KOPT-K1 (cell line): ENCODE measurements at regions not wholly inside any gene's neighbourhood (a gene's known extent, or its start where the extent isn't known, plus 50 kb on each side); places are given as distances from the start of the nearest gene placed in this dataset.

Experiments
- H3K27ac ChIP-seq: fragments of 200-600 bp; sonication (generic); 2 replicates; pipeline ENCODE4 v1.5.1; 2016; ENCODE audit warnings: antibody characterized with exemption, mild to moderate bottlenecking, low read depth, low read length; ENCODE audit not compliant: poor library complexity, severe bottlenecking
- H3K36me3 ChIP-seq: fragments of 200-600 bp; sonication (generic); 2 replicates; pipeline ENCODE4 v1.5.1; 2017; ENCODE audit warnings: antibody characterized with exemption, mild to moderate bottlenecking, low read length, moderate library complexity; ENCODE audit not compliant: insufficient read depth
- H3K9me3 ChIP-seq: fragments of 200-600 bp; sonication (generic); 2 replicates; pipeline ENCODE4 v1.5.1; 2017; ENCODE audit warnings: antibody characterized with exemption, low read length, mild to moderate bottlenecking; ENCODE audit not compliant: insufficient read depth, poor library complexity, severe bottlenecking

DNA sequence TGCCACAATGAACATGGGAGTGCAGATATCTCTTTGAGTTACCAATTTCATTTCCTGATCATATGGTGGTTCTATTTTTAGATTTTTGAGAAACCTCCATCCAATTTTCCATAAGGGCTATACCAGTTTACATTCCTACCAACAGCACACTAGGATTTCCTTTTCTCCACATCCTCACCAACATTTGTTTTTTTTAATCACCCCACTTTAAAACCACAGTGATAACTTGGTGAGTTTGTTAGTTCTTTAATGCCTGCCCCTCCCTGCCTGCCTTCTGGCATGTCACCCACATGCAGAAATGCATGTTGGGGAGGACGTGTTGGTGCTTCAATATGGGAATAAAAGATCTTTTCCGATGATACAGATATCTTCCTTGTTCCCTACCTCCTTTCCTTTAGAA lies 167.9 kb downstream of the CAND1 start:
- H3K27ac ChIP-seq, result no peak overlapping the region

GRCh38 chr12:67439611-67440010 lies 170.5 kb downstream of the CAND1 start:
- Histone ChIP-seq H3K9me3 (no peaks in the 10 kb centered on the region), H3K27ac (no peak overlapping the region), H3K36me3 (no peaks in the 10 kb centered on the region)

More for the DNA sequence above, 167.9 kb downstream of the CAND1 start:
- no peaks in the 10 kb centered on the region for H3K9me3 ChIP-seq
- H3K36me3 ChIP-seq, result no peaks in the 10 kb centered on the region

- no peak overlapping the region for H3K27ac ChIP-seq
- H3K36me3 ChIP-seq, result no peaks in the 10 kb centered on the region
- H3K9me3 ChIP-seq, result no peaks in the 10 kb centered on the region
Measured at GRCh38 chr12:67441736-67442346, 172.7 kb downstream of the CAND1 start.

DNA sequence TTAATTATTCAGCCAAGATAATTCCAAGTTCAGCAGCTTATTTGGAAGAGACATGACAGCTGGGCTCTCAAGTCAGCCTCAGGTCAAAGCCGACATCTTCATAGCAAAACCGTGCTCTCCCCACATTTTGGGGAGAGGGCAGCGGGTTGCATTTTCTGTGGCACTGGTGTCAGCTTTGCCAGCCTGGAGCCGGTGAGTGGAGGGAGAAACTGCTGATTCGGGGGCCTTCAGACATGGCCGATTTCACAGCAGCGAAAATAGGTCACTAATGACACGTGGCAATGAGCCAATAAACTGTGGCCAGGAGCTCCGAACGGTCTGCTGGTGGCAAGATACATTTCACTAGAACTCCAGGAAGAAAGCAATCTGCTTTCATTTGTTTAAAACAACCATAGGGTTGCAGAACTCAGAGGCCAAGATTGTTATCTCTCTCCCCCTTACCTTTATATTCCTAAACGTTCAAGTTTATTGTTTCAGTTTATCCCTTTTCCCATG lies 173.2 kb downstream of the CAND1 start:
- no peak overlapping the region for H3K27ac ChIP-seq
- H3K9me3 ChIP-seq, result no peaks in the 10 kb centered on the region
- H3K36me3 ChIP-seq, result no peaks in the 10 kb centered on the region

- no peaks in the 10 kb centered on the region for H3K9me3 ChIP-seq
- no peaks in the 10 kb centered on the region for H3K36me3 ChIP-seq
- no peak overlapping the region for H3K27ac ChIP-seq
Measured at GRCh38 chr12:67442896-67443295, 173.7 kb downstream of the CAND1 start.

DNA sequence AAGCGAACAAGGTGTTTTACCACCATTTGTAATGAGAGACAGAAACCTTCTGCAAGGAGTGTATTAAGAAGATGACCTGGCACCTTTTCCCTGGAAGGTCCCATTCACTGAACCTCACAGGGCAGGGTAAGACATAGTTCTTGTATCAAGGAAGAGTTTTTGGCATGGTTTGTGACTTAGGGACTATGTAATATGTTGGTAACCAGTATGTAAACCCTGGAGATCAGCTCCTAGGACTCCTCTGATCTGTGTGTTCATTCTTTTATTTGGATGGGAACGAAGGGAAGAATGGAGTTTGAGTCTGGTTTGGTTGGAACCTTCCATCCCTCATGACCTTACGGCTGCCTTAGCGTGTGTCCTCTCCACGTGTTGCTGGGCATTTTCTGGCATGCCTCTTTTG lies 175.4 kb downstream of the CAND1 start:
- no peaks in the 10 kb centered on the region for H3K36me3 ChIP-seq
- no peaks in the 10 kb centered on the region for H3K9me3 ChIP-seq

GRCh38 chr12:67446716-67447115 lies 177.6 kb downstream of the CAND1 start:
- H3K9me3 ChIP-seq, result no peaks in the 10 kb centered on the region
- H3K27ac ChIP-seq, result no peak overlapping the region
- no peaks in the 10 kb centered on the region for H3K36me3 ChIP-seq

More for the DNA sequence above, 175.4 kb downstream of the CAND1 start:
- no peak overlapping the region for H3K27ac ChIP-seq

DNA sequence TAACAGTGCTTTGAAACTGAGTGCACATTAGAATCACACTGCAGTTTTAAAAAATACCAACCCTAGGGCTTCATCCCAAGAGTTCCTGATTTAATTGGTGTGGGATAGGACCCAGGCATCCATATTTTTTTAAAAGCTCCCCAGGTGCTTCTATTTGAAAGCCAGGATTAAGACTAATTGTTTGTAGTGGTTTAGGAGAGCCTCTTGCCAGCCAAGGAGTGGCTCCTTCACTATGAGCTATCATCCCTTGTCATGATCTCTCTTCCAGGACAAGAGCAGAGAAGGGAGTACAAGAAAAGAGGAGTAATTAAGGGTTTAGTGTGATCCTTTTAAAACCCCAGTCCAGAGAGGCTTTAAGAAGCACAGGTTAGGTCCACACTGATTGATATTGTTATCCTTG lies 178.0 kb downstream of the CAND1 start:
- Histone ChIP-seq H3K36me3 (no peaks in the 10 kb centered on the region), H3K27ac (no peak overlapping the region), H3K9me3 (no peaks in the 10 kb centered on the region)

DNA sequence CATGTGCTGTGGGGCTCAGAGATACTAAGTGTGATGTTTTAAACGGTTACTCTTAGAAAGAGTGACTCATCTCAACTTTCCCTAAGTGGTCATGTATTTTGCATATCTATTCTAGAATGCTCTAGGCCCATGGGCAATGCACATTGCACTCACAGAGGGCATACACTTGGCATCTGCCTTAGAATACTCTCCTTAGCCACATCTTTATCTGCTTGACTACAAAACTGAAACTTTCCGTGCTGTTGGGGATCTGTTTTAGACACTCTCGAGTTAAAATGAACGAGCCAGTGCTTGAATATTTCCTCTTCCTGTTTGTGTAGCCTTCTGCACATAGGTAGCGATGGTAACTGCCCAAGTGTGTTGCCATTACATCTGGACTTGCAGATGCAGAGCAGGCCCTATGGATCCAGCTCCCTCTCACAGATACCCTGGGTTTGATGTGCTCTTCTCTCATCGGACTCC lies 180.5 kb downstream of the CAND1 start:
- H3K36me3 ChIP-seq, result no peaks in the 10 kb centered on the region
- no peaks in the 10 kb centered on the region for H3K9me3 ChIP-seq
- H3K27ac ChIP-seq, result no peak overlapping the region

GRCh38 chr12:67450441-67450840 lies 181.3 kb downstream of the CAND1 start:
- H3K9me3 ChIP-seq, result no peaks in the 10 kb centered on the region
- no peak overlapping the region for H3K27ac ChIP-seq
- H3K36me3 ChIP-seq, result no peaks in the 10 kb centered on the region

GRCh38 chr12:67451206-67451605 lies 182.0 kb downstream of the CAND1 start:
- H3K27ac ChIP-seq, result no peak overlapping the region
- H3K36me3 ChIP-seq, result no peaks in the 10 kb centered on the region
- H3K9me3 ChIP-seq, result no peaks in the 10 kb centered on the region

GRCh38 chr12:67452119-67452805 lies 183.1 kb downstream of the CAND1 start:
- Histone ChIP-seq H3K9me3 (no peaks in the 10 kb centered on the region), H3K36me3 (no peaks in the 10 kb centered on the region), H3K27ac (no peak overlapping the region)

GRCh38 chr12:67453191-67453590 lies 184.0 kb downstream of the CAND1 start:
- Histone ChIP-seq H3K27ac (no peak overlapping the region), H3K9me3 (no peaks in the 10 kb centered on the region), H3K36me3 (no peaks in the 10 kb centered on the region)

- Histone ChIP-seq H3K9me3 (no peaks in the 10 kb centered on the region), H3K27ac (no peak overlapping the region), H3K36me3 (no peaks in the 10 kb centered on the region)
Measured at GRCh38 chr12:67455236-67455635, 186.1 kb downstream of the CAND1 start.

- Histone ChIP-seq H3K27ac (no peak overlapping the region), H3K36me3 (no peaks in the 10 kb centered on the region), H3K9me3 (no peaks in the 10 kb centered on the region)
Measured at GRCh38 chr12:67456431-67456901, 187.3 kb downstream of the CAND1 start.

GRCh38 chr12:67457136-67457535 lies 188.0 kb downstream of the CAND1 start:
- Histone ChIP-seq H3K9me3 (no peaks in the 10 kb centered on the region), H3K36me3 (no peaks in the 10 kb centered on the region), H3K27ac (no peak overlapping the region)
